GM12875 (cell line): ENCODE measurements at regions not wholly inside any gene's neighbourhood (a gene's known extent, or its start where the extent isn't known, plus 50 kb on each side); places are given as distances from the start of the nearest gene placed in this dataset.
"Not testable (repeated sequence)": the region's sequence is repeated elsewhere in the genome, so short reads cannot be mapped to it uniquely, and the experiment has no call there.

Experiments
- H3K4me3 ChIP-seq: one replicate; pipeline ENCODE4 v1.5.1; 2011; ENCODE audit warnings: low read depth, low read length, control low read depth
- TF ChIP-seq, protein P1 (sequence below): IDR thresholded peaks from 2 replicates; pipeline ENCODE4 v1.5.1; 2011; ENCODE audit warnings: low read depth, mild to moderate bottlenecking, control low read depth, inconsistent platforms, low read length, moderate library complexity, borderline replicate concordance; ENCODE audit not compliant: insufficient read depth

DNA sequence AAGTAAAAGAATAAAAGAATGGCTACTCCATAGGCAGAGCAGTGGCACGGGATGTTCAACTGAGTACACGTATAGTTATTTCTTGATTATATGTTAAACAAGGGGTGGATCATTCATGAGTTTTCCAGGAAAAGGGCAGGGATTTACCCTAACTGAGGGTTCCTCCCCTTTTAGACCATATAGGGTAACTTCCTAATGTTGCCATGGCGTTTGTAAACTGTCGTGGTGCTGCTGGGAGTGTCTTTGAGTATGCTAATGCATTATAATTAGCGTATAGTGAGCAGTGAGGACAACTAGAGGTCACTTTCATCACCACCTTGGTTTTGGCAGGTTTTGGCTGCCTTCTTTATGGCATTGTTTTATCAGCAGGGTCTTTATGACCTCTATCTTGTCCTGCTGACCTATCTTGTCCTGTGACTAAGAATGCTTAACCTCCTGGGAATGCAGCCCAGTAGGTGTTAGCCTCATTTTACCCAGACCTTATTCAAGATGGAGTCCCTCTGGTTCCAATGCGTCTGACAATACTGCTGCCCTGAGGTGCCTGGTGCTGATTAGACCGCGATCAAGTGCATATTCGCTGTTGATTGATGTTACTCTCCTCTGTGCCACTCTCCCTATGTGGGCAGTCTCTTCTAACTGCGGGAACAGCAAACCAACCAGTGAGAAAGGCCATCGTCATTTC is 67.6 kb upstream of the AMN1 start:
- TF ChIP-seq, protein P1, sequence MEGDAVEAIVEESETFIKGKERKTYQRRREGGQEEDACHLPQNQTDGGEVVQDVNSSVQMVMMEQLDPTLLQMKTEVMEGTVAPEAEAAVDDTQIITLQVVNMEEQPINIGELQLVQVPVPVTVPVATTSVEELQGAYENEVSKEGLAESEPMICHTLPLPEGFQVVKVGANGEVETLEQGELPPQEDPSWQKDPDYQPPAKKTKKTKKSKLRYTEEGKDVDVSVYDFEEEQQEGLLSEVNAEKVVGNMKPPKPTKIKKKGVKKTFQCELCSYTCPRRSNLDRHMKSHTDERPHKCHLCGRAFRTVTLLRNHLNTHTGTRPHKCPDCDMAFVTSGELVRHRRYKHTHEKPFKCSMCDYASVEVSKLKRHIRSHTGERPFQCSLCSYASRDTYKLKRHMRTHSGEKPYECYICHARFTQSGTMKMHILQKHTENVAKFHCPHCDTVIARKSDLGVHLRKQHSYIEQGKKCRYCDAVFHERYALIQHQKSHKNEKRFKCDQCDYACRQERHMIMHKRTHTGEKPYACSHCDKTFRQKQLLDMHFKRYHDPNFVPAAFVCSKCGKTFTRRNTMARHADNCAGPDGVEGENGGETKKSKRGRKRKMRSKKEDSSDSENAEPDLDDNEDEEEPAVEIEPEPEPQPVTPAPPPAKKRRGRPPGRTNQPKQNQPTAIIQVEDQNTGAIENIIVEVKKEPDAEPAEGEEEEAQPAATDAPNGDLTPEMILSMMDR: no peak
- H3K4me3 ChIP-seq: no peak overlapping the region

GRCh38 chr12:31794745-31795144 is 65.9 kb upstream of the AMN1 start:
- H3K4me3 ChIP-seq: no peak overlapping the region
- TF ChIP-seq, protein P1: no peak

DNA sequence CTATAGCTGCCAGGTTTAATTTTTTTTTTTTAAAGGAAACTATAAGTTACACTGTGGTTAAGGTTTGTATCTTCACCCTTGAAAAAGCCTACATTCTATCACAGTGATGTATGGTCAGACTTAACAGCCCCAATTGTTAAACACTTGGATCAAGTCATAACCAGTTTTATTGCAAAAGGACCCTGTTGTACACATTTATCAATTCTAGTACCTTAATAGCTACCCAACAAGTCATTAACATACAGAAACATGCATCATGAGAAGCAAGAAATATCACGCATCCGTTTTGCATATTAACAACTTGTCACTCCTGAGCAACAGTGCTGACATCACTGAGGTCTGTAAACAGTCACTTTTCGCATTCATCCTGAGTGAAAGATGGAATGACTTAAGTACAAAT is 62.4 kb upstream of the AMN1 start:
- not testable (repeated sequence) for H3K4me3 ChIP-seq

DNA sequence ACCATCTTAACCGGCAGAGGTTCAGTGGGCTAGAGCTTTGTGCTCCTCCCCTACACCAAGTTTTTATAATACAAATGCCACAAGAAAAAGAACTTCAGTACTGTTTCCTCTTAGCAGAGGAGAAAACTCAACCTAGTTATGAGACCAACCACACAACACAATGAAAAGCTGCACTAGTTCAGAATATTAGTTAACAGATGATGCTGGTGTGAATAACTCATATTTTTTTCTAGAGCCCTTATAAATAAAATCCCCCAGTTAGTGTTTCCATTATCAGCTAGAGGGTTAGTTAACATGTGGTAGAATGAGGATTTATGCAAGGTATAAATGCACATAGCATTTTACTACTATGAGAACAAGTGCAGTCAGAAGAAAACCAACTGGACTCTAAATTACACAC is 61.9 kb upstream of the AMN1 start:
- no peak overlapping the region for H3K4me3 ChIP-seq

GRCh38 chr12:31785318-31785717 is 56.5 kb upstream of the AMN1 start:
- TF ChIP-seq, protein P1: no peak

More for the DNA sequence above, 61.9 kb upstream of the AMN1 start:
- TF ChIP-seq, protein P1: no peak

DNA sequence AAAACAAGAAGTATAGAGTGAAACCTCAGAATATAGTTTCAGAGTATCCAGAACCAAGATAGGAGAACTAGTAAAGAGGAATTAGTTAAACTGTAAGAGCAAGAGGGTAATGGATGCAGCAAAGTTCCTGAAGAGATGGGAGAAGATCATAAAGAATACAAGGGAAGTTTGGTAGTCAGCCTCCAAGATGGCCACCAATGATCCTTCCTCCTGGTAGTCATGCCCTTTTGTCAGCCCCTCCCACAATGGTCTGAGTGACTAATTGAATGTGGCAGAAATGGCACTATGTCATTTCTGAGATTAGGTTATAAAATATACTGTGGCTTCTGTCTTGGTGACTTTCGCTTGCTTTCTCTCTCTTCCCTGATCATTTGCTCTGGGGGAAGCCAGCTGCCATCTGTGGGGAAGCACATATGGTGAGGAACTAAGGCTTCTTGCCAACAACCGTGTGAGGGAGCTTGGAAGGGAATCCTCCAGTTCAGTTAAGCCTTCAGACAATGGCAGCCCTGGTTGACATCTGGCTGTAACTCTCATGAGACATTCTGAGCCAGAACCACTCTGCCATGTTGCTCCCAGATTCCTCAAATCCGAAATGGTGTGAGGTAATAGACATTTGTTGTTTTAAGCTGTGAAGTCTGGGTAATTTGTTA is 55.3 kb upstream of the AMN1 start:
- H3K4me3 ChIP-seq: no peak overlapping the region
- TF ChIP-seq, protein P1: no peak

More at GRCh38 chr12:31785318-31785717, 56.5 kb upstream of the AMN1 start:
- no peak overlapping the region for H3K4me3 ChIP-seq

DNA sequence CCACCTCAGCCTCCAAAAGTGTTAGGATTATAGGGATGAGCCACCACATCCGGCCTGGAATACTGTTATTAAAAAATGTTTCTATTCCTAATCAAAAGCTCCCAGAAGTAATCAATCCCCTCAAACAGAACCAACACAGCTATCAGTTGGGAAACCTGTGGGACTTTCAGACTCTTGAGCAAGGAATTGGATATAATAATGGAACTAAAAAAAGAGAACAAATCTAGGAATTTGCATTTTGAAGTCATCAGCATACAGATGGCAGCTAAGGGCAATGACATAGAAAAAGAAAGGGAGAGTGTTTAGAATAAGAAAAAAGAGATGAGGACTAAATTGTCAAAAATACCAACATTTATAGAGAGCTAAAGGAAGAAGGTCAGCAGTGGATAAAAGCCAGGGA is 54.7 kb upstream of the AMN1 start:
- no peak overlapping the region for H3K4me3 ChIP-seq
- TF ChIP-seq, protein P1: no peak
